OCI-LY3 (cell line): ENCODE measurements at regions not wholly inside any gene's neighbourhood (a gene's known extent, or its start where the extent isn't known, plus 50 kb on each side); places are given as distances from the start of the nearest gene placed in this dataset.

ENCODE experiments used
- EZH2phosphoT487 ChIP-seq: fragments of 200-600 bp; shearing (Covaris generic); IDR thresholded peaks from 2 replicates; pipeline ENCODE4 v1.6.1; 2018; ENCODE audit warnings: antibody characterized with exemption, mixed run types, low read depth
- TF ChIP-seq, protein P1 (sequence below): fragments of 200-600, 300-600 bp; sonication (generic); IDR thresholded peaks from 2 replicates; pipeline ENCODE4 v1.5.1; 2014; ENCODE audit warnings: antibody characterized with exemption, low read length, low read depth

DNA sequence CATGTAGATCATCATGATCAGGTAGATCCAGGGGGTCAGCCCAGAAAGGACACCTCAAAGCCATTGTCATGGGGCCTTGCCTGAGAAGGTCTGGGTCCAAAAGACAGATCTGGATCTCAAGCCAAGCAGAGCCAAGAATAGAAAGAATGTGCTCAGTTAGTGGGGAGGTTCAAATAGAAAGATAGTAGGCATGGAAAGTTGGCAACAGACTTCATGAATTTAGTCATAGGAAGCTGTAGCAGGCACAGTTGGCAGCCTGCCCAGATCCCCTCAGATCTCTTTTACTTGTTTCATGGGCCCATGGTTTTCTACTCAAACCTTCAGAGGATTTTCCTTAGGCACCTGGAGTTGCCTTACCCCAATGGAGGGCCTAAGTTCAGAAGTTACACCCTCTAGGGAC is 767.0 kb downstream of the SLC4A3 start:
- TF ChIP-seq, protein P1, sequence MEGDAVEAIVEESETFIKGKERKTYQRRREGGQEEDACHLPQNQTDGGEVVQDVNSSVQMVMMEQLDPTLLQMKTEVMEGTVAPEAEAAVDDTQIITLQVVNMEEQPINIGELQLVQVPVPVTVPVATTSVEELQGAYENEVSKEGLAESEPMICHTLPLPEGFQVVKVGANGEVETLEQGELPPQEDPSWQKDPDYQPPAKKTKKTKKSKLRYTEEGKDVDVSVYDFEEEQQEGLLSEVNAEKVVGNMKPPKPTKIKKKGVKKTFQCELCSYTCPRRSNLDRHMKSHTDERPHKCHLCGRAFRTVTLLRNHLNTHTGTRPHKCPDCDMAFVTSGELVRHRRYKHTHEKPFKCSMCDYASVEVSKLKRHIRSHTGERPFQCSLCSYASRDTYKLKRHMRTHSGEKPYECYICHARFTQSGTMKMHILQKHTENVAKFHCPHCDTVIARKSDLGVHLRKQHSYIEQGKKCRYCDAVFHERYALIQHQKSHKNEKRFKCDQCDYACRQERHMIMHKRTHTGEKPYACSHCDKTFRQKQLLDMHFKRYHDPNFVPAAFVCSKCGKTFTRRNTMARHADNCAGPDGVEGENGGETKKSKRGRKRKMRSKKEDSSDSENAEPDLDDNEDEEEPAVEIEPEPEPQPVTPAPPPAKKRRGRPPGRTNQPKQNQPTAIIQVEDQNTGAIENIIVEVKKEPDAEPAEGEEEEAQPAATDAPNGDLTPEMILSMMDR, result no peak
- no peak for TF ChIP-seq EZH2phosphoT487
